ENCODE measurements at regions not wholly inside any gene's neighbourhood (a gene's known extent, or its start where the extent isn't known, plus 50 kb on each side); places are given as distances from the start of the nearest gene placed in this dataset.

- Mint-ChIP-seq H3K4me3 (no peak overlapping the region), H3K27me3 (peaks cover 28% of the 10 kb centered on the region), H3K4me1 (no peaks in the 10 kb centered on the region), H3K36me3 (no peaks in the 10 kb centered on the region), H3K27ac (no peak overlapping the region), H3K9me3 (ENCODE audit: low read depth) (no peaks in the 10 kb centered on the region)
- no peak for ATAC-seq
- no peak for DNase-seq
- CTCF ChIA-PET = no interaction called here
Measured at GRCh38 chr6:40340957-40341356, 246.2 kb downstream of the LRFN2 start.

- H3K9me3 Mint-ChIP-seq (ENCODE audit: low read depth) = no peaks in the 10 kb centered on the region
- H3K4me1 Mint-ChIP-seq = no peaks in the 10 kb centered on the region
- H3K4me3 Mint-ChIP-seq = no peak overlapping the region
- ATAC-seq (no peak), DNase-seq (no peak)
- H3K36me3 Mint-ChIP-seq = no peaks in the 10 kb centered on the region
- no peak overlapping the region for H3K27ac Mint-ChIP-seq
- peaks cover 34% of the 10 kb centered on the region for H3K27me3 Mint-ChIP-seq
- CTCF ChIA-PET = no interaction called here
Measured at GRCh38 chr6:40340196-40340595, 247.0 kb downstream of the LRFN2 start.

DNA sequence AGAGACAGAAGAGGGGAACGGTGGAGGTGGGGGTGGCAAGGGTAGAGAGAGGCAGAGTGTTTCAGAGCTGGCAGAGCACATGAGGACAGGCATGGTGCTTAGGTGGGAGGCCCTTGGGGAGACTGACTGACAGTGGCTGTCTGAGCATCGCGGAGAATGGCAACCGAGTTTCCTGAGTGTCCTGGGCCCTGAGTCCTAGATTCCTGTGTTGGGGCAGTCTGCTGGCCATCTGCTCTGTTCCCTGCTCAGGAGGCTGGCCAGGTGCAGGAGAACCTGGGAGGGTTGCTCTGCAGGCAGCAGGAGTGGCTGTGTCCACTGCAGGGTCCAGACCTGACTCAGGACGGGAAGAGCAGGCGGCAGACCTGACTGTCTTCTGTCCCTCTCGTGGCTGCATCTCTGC, 248.9 kb downstream of the LRFN2 start:
- Mint-ChIP-seq H3K36me3 (no peaks in the 10 kb centered on the region), H3K27me3 (peaks cover 44% of the 10 kb centered on the region), H3K4me1 (no peaks in the 10 kb centered on the region), H3K27ac (no peak overlapping the region), H3K9me3 (ENCODE audit: low read depth) (no peaks in the 10 kb centered on the region), H3K4me3 (no peak overlapping the region)
- CTCF ChIA-PET = interaction anchor here (1.4 kb wide), 1 partner anchor 10 kb away, joined by 5 read pairs; no protein-coding TSS in a partner anchor
- DNase-seq = no peak
- ATAC-seq = no peak

DNA sequence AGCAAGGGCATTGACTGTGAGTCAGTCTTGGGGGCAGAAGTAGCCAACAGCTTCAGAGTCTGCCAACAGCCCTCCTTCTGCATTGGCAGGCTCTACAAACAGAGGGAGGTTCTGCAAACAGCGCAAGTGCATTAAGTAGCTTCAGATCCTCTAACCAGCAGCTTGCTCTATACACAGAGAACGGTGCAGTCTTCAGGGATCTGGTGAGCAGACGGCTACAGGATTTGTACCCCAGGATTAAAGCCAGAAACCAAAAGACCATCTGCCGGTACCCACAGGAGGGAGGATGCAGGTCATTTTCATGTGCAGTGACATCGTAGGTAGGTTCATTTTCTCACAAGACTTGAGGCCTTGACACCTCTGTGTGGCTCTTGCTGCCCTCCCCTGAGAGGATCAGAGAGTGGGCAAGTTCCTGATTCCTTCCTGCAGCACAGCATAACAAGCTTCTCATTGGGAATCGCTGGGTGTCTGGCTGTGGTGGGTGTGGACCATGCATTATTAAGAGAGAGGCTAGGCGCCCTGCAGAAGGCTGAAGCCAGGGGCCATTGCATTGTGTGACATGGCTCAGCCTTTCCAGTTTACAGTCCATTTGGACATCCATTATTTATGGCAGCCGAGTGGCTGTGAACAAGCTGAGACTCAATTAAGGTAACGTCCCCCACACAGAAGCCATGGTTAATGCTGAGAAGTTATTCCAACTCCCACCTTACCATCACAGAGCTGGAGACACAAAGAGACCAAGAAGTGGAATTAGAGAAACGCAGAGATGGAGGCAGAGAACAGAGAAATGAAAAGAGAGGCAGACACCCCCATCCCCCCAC, 250.0 kb downstream of the LRFN2 start:
- ATAC-seq (no peak), DNase-seq (no peak)
- no peaks in the 10 kb centered on the region for H3K9me3 Mint-ChIP-seq (ENCODE audit: low read depth)
- H3K4me3 Mint-ChIP-seq = no peak overlapping the region
- H3K4me1 Mint-ChIP-seq = no peaks in the 10 kb centered on the region
- CTCF ChIA-PET = no interaction called here
- peaks cover 40% of the 10 kb centered on the region for H3K27me3 Mint-ChIP-seq
- no peaks in the 10 kb centered on the region for H3K36me3 Mint-ChIP-seq
- no peak overlapping the region for H3K27ac Mint-ChIP-seq

DNA sequence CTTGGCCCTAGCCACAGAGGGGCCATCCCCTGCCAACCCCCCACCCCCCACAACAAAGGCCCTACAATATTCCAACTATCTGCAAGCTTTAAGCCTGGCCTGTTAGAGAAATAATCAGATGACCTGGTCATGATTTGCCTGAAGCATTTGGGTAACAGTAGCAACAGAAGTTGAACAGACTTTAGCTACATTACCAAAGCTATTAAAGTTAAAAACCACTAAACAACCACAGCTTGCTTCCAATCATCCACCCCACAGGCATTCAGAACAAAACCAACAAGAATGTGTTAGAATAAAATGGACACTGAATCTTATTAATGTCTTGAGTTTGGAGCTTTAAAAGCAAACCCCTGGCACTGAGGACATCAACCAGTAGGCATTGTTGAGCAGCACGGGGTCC, 250.9 kb downstream of the LRFN2 start:
- Mint-ChIP-seq H3K9me3 (ENCODE audit: low read depth) (no peaks in the 10 kb centered on the region), H3K27me3 (peaks cover 32% of the 10 kb centered on the region), H3K4me1 (no peaks in the 10 kb centered on the region), H3K27ac (no peak overlapping the region), H3K4me3 (no peak overlapping the region), H3K36me3 (no peaks in the 10 kb centered on the region)
- ATAC-seq = no peak
- CTCF ChIA-PET = no interaction called here
- DNase-seq = no peak

DNA sequence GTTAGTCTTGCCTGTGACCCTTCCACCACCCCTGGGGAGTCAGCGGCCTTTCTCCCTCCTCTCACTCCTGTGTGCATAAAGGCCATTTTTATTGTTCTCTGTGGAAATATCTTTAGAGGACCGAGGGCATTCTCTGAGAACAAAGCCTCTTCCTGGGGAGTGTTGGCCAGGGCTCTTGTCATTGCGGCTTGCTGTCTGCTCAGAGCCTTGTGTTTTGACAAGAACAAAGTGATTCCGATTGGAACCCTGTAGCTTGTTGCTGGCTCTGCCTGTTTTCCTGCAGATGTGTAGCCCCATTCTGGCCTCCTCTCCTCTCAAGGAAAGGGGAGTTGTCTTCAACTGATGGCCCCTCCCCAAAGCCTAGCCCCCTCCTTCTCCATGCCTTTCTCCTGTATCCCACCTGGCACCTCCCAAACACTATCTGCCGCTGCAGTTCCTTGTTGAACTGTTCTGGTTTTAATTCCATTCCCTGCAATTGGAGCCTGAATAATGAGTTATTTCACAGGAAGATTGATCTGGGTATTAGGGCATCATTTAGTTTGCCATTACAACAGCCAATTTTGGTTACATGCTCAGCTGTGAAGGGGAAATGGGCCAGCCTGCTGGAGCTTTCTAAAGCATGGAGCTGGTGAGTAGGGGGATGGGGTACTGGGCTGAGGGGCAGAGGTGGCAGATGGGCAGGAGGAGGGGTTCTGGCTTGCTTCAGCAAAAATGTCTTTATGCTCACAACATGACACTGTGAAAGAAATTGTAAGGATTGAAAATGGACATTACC, 252.5 kb downstream of the LRFN2 start:
- Mint-ChIP-seq H3K36me3 (no peaks in the 10 kb centered on the region), H3K27ac (no peak overlapping the region), H3K27me3 (peaks cover 35% of the 10 kb centered on the region), H3K4me3 (no peak overlapping the region), H3K4me1 (no peaks in the 10 kb centered on the region), H3K9me3 (ENCODE audit: low read depth) (no peaks in the 10 kb centered on the region)
- DNase-seq (no peak), ATAC-seq (no peak)
- CTCF ChIA-PET = no interaction called here

- Mint-ChIP-seq H3K4me1 (peaks cover 9% of the 10 kb centered on the region), H3K4me3 (no peak overlapping the region), H3K27ac (no peak overlapping the region), H3K27me3 (peaks cover 34% of the 10 kb centered on the region), H3K36me3 (no peaks in the 10 kb centered on the region), H3K9me3 (ENCODE audit: low read depth) (no peaks in the 10 kb centered on the region)
- no peak for ATAC-seq
- no peak for DNase-seq
- CTCF ChIA-PET = no interaction called here
Measured at GRCh38 chr6:40331545-40331944, 255.6 kb downstream of the LRFN2 start.

DNA sequence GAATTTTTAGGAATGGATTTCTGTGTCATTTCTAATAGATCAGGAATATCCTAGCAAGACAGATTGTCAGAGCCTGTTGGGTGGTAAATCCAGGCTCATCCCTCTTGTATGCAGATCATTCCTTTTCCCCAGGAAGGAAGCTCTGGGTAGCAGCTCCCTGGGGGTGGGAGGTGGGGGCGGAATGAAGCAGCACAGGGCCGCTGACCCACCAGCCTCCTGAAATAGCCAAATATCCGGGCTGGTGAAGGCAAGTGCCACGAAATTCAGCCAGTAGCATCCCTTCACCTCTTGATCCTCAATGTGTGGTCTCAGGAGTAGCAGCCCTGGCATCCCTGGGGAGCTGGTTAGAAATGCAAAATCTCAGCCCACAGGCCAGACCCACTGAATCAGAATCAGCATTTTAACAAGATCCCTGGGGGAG, 256.9 kb downstream of the LRFN2 start:
- DNase-seq (no peak), ATAC-seq (no peak)
- Mint-ChIP-seq H3K27ac (no peak overlapping the region), H3K36me3 (no peaks in the 10 kb centered on the region), H3K27me3 (peaks cover 28% of the 10 kb centered on the region), H3K4me3 (no peak overlapping the region), H3K4me1 (peaks cover 13% of the 10 kb centered on the region), H3K9me3 (ENCODE audit: low read depth) (no peaks in the 10 kb centered on the region)
- CTCF ChIA-PET = no interaction called here

- Mint-ChIP-seq H3K27ac (no peak overlapping the region), H3K36me3 (no peaks in the 10 kb centered on the region), H3K27me3 (peaks cover 27% of the 10 kb centered on the region), H3K4me3 (no peak overlapping the region), H3K4me1 (peaks cover 13% of the 10 kb centered on the region), H3K9me3 (ENCODE audit: low read depth) (no peaks in the 10 kb centered on the region)
- CTCF ChIA-PET = interaction anchor here (1.1 to 2.1 kb wide), 4 partner anchors 10 to 584 kb away, joined by 3 to 7 read pairs (median 5); partner anchors contain the start of gene LRFN2
- no peak for DNase-seq
- ATAC-seq = no peak
Measured at GRCh38 chr6:40328986-40329545, 258.1 kb downstream of the LRFN2 start.

GRCh38 chr6:40328386-40328985, 258.7 kb downstream of the LRFN2 start:
- Mint-ChIP-seq H3K27me3 (peaks cover 27% of the 10 kb centered on the region), H3K4me3 (no peak overlapping the region), H3K4me1 (peaks cover 13% of the 10 kb centered on the region), H3K9me3 (ENCODE audit: low read depth) (no peaks in the 10 kb centered on the region), H3K27ac (no peak overlapping the region), H3K36me3 (no peaks in the 10 kb centered on the region)
- CTCF ChIA-PET = interaction anchor here (1.1 to 2.1 kb wide), 5 partner anchors 11 to 584 kb away, joined by 3 to 7 read pairs (median 5); partner anchors contain the start of gene LRFN2
- no peak for ATAC-seq
- peak; percentile 43 for DNase-seq

GRCh38 chr6:40326714-40327421, 260.3 kb downstream of the LRFN2 start:
- Mint-ChIP-seq H3K4me3 (no peak overlapping the region), H3K27me3 (peaks cover 34% of the 10 kb centered on the region), H3K36me3 (no peaks in the 10 kb centered on the region), H3K27ac (no peak overlapping the region), H3K4me1 (peaks cover 13% of the 10 kb centered on the region), H3K9me3 (ENCODE audit: low read depth) (no peaks in the 10 kb centered on the region)
- ATAC-seq (no peak), DNase-seq (no peak)
- CTCF ChIA-PET = interaction anchor here (1.5 to 2.1 kb wide), 2 partner anchors 261 to 287 kb away, joined by 3 to 7 read pairs; partner anchors contain the start of gene LRFN2

DNA sequence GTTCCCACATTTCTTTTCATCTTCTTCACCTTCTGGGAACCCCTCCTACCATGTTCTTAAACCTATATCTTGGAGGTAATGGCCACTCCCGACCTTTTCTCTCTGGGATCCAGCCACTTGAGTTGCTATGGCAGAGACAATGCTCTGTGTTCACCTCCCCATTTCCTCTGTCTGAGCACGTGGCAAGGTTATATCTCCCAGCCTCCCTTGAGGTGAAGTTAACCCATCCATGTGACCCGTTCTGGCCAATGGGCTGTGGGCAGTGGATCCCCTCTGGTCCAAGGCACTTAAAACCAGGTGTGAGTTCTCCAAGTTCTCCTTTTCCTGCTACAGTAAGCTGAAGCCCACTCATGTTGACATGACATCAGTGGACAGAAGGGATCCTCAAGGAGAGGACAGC, 261.4 kb downstream of the LRFN2 start:
- Mint-ChIP-seq H3K4me1 (peaks cover 13% of the 10 kb centered on the region), H3K27ac (no peak overlapping the region), H3K36me3 (no peaks in the 10 kb centered on the region), H3K9me3 (ENCODE audit: low read depth) (no peaks in the 10 kb centered on the region), H3K4me3 (no peak overlapping the region), H3K27me3 (peaks cover 32% of the 10 kb centered on the region)
- DNase-seq = no peak
- ATAC-seq = no peak
- CTCF ChIA-PET = no interaction called here

- peaks cover 32% of the 10 kb centered on the region for H3K27me3 Mint-ChIP-seq
- CTCF ChIA-PET = no interaction called here
- H3K4me3 Mint-ChIP-seq = no peak overlapping the region
- ATAC-seq (no peak), DNase-seq (no peak)
- H3K9me3 Mint-ChIP-seq (ENCODE audit: low read depth) = no peaks in the 10 kb centered on the region
- H3K27ac Mint-ChIP-seq = no peak overlapping the region
- H3K36me3 Mint-ChIP-seq = no peaks in the 10 kb centered on the region
- H3K4me1 Mint-ChIP-seq = peaks cover 13% of the 10 kb centered on the region
Measured at GRCh38 chr6:40325041-40325440, 262.1 kb downstream of the LRFN2 start.

Measured in activated CD8-positive, alpha-beta memory T cell treated with anti-CD3 and anti-CD28 coated beads, Interleukin-2, amount 10 ng/mL, durations not matched to agents 7 days and 5 days (primary cell).